ENCODE measurements at regions not wholly inside any gene's neighbourhood (a gene's known extent, or its start where the extent isn't known, plus 50 kb on each side); places are given as distances from the start of the nearest gene placed in this dataset.

- WGBS, 2 donors = 87 to 90% methylated on average over 3 of the region's 3 CpGs
- H3K4me1 ChIP-seq = no peaks in the 10 kb centered on the region
- no peak for DNase-seq
- H3K36me3 ChIP-seq = no peaks in the 10 kb centered on the region
- intact Hi-C loops (cut with DNase I) = no loop called here
- TF ChIP-seq POLR2A (IDR thresholded peaks at IDR 0.05) = no peak
- TF ChIP-seq, protein P1, sequence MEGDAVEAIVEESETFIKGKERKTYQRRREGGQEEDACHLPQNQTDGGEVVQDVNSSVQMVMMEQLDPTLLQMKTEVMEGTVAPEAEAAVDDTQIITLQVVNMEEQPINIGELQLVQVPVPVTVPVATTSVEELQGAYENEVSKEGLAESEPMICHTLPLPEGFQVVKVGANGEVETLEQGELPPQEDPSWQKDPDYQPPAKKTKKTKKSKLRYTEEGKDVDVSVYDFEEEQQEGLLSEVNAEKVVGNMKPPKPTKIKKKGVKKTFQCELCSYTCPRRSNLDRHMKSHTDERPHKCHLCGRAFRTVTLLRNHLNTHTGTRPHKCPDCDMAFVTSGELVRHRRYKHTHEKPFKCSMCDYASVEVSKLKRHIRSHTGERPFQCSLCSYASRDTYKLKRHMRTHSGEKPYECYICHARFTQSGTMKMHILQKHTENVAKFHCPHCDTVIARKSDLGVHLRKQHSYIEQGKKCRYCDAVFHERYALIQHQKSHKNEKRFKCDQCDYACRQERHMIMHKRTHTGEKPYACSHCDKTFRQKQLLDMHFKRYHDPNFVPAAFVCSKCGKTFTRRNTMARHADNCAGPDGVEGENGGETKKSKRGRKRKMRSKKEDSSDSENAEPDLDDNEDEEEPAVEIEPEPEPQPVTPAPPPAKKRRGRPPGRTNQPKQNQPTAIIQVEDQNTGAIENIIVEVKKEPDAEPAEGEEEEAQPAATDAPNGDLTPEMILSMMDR (IDR thresholded peaks at IDR 0.05) = no peak
- H3K27ac ChIP-seq = no peak overlapping the region
- H3K27me3 ChIP-seq = no peaks in the 10 kb centered on the region
- H3K9me3 ChIP-seq = no peaks in the 10 kb centered on the region
- no peak overlapping the region for H3K4me3 ChIP-seq (replicated peaks in 1 of 3)
These were observed 273.6 kb downstream of the SHOX2 start for GRCh38 chr3:157832588-157832987.

GRCh38 chr3:157830556-157831236 is 275.5 kb downstream of the SHOX2 start:
- WGBS, 2 donors = 62 to 65% methylated on average over 7 of the region's 7 CpGs
- H3K27ac ChIP-seq = no peak overlapping the region
- intact Hi-C loops (cut with DNase I) = no loop called here
- H3K36me3 ChIP-seq = no peaks in the 10 kb centered on the region
- DNase-seq = no peak
- no peak overlapping the region for H3K4me3 ChIP-seq (replicated peaks in 1 of 3)
- no peaks in the 10 kb centered on the region for H3K27me3 ChIP-seq
- H3K9me3 ChIP-seq = no peaks in the 10 kb centered on the region
- TF ChIP-seq, protein P1 (IDR thresholded peaks at IDR 0.05) = no peak
- TF ChIP-seq POLR2A (IDR thresholded peaks at IDR 0.05) = no peak
- H3K4me1 ChIP-seq = no peaks in the 10 kb centered on the region

- Histone ChIP-seq H3K27me3 (no peaks in the 10 kb centered on the region), H3K36me3 (no peaks in the 10 kb centered on the region), H3K4me3 (replicated peaks in 1 of 3) (no peak overlapping the region), H3K9me3 (no peaks in the 10 kb centered on the region), H3K4me1 (no peaks in the 10 kb centered on the region), H3K27ac (no peak overlapping the region)
- DNase-seq = no peak
- 88 to 91% methylated on average over 2 of the region's 2 CpGs for WGBS, 2 donors
- no peak for TF ChIP-seq POLR2A (IDR thresholded peaks at IDR 0.05)
- TF ChIP-seq, protein P1 (IDR thresholded peaks at IDR 0.05) = no peak
- intact Hi-C loops (cut with DNase I) = no loop called here
These were observed 276.4 kb downstream of the SHOX2 start for GRCh38 chr3:157829786-157830185.

DNA sequence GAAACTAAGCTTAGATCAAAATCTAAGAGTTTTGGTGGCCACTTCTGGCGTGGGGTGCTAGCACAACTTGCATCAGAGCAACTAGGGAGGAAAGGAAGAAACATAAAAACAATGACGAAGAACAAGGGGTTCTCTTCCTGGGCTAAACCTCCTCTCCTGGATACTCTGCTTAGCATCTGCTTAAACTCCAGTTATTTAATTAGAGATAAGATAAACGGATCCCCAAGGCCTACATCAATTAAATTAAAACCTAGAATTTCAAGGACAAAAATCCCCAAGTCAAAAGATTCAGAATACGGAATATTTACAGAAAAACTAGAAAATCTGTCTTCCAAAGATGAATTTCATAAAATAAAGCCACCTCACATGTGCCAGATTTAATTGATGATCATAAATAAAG is 281.9 kb downstream of the SHOX2 start:
- no peaks in the 10 kb centered on the region for H3K4me1 ChIP-seq
- WGBS, 2 donors = 75 to 82% methylated on average over 4 of the region's 4 CpGs
- TF ChIP-seq, protein P1 (IDR thresholded peaks at IDR 0.05) = no peak
- no peak for TF ChIP-seq POLR2A (IDR thresholded peaks at IDR 0.05)
- intact Hi-C loops (cut with DNase I) = no loop called here
- H3K36me3 ChIP-seq = no peaks in the 10 kb centered on the region
- no peak overlapping the region for H3K4me3 ChIP-seq (replicated peaks in 1 of 3)
- H3K27me3 ChIP-seq = no peaks in the 10 kb centered on the region
- DNase-seq = no peak
- no peak overlapping the region for H3K27ac ChIP-seq
- no peaks in the 10 kb centered on the region for H3K9me3 ChIP-seq

DNA sequence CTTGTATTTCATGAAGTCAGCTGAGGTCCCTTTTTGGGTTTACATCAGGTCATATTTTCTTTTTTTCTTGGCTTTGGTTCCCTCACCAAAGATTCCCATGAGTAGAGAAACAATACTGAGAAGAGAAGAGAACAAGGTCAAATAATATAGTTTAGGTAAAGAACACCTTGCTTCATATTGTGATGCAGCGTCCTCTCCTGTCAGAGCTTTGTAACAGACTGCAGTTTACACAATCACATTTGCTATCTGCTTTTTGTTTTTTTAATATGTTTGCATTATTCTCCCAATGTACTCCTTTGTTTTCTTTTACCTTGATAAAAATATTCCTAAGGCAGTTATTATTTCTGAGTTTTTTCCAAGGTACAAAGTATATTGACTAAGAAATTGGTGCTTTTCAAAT is 283.2 kb downstream of the SHOX2 start:
- 71 to 86% methylated on average over 1 of the region's 1 CpG for WGBS, 2 donors
- Histone ChIP-seq H3K27me3 (no peaks in the 10 kb centered on the region), H3K4me3 (replicated peaks in 1 of 3) (no peak overlapping the region), H3K27ac (no peak overlapping the region), H3K36me3 (no peaks in the 10 kb centered on the region), H3K9me3 (no peaks in the 10 kb centered on the region), H3K4me1 (no peaks in the 10 kb centered on the region)
- intact Hi-C loops (cut with DNase I) = no loop called here
- no peak for DNase-seq
- TF ChIP-seq POLR2A (IDR thresholded peaks at IDR 0.05) = no peak
- TF ChIP-seq, protein P1 (IDR thresholded peaks at IDR 0.05) = no peak
